Epidermal melanocyte (primary cell): ENCODE measurements at regions not wholly inside any gene's neighbourhood (a gene's known extent, or its start where the extent isn't known, plus 50 kb on each side); places are given as distances from the start of the nearest gene placed in this dataset.

Experiments used
- DNase-seq: peaks from one replicate; pipeline ENCODE4 v3.0.0; 2011; ENCODE audit warnings: low spot score; ENCODE audit not compliant: insufficient read length

DNA sequence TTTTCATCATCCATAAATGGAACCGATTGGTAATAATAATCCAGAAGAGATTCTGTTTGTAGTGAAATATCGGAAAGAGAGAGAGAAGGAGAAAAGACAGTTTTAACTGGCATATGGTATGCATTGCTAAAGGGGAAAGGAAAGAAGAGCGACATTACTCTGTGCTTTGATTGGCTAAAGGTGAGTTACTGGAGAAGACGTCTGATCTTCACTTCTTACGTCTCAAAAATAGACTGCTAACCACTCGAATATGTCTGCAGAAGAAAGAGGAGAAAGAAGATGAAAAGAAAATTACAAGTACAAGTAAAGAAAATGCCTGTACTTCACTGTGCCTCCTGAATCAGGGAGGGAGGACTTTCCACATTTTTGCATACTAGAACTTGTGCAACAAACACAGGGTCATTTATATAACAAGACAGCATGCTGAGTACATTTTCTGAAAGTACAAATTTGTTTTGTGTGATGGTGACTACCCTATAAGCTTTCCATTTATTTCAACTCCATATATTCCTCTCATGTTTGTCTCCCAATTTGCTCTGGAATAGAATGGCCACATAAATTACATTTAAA lies 787.2 kb downstream of the RNF144A start:
- no peak for DNase-seq

DNA sequence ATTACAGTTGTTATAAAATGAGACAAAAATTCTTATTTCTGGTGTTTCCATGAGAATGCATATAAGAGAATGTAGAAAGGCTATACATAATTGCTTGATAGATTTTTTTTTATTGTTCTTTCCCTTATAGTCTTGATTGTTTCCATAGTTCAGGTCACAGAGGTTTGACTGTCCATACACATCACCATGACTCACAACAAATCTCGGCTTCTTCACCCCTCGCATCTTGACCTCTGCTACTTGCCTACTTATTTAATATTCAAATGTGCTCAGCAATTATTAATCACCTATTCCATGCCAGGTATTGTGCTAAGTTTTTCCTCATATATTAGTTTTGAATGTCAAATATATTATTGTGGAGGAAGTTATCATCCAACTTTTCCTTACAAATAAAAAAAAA lies 789.6 kb downstream of the RNF144A start:
- DNase-seq: no peak

DNA sequence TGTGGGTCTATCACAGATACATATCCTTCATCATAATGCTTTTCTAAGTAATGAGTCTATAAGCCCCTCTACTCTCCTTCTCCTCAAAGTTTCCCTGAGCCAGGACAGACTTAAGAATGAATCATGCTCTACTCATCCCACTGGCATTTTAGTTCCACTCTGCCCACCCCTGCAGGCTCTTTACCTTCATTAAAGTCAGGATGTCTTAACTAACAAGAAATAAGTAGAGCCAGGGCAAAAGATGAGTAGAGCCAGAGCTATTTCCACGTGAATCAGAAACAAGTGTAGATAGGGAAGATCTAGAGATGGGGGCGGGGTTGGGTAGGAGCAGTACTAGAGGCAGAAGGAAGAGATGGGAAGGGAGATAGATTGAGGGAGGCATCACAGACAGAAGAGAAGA lies 790.5 kb downstream of the RNF144A start:
- no peak for DNase-seq

DNA sequence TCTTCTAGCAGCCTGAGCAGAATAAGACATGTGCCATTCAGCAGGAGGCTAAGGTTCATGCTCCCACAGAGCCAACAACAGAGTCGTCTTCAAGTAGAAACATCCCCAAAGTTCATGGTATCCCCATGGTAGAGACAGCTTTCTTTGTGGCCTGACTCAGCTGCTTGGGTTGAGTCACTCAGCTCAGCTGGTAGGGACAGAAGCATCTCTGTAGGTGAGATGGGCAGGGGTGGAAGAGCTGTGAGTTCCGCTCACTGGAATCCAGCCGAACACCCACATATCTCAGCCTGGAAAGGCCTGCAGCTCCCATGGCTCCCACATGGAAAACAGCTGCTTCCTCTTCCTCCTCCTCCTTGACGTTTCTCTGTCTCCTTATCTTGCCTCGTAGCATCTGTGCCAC lies 792.7 kb downstream of the RNF144A start:
- no peak for DNase-seq

GRCh38 chr2:7711167-7711566 lies 794.0 kb downstream of the RNF144A start:
- no peak for DNase-seq

DNA sequence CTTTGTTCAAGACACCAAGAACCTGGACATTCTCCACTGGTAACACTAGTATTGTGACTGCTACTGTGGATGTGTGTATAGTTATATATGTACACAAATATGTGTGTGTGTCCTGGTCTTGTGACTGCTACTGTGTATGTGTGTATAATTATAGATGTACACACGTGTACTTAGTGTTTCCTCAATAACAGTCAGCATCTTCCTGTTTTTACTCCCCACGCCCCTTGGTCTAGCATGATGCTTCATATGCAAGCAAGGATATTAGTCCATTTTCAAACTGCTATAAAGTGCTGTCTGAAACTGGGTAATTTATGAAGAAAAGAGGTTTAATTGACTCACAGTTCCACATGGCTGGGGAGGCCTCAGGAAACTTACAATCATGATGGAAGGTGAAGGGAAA lies 802.7 kb downstream of the RNF144A start:
- DNase-seq: no peak

DNA sequence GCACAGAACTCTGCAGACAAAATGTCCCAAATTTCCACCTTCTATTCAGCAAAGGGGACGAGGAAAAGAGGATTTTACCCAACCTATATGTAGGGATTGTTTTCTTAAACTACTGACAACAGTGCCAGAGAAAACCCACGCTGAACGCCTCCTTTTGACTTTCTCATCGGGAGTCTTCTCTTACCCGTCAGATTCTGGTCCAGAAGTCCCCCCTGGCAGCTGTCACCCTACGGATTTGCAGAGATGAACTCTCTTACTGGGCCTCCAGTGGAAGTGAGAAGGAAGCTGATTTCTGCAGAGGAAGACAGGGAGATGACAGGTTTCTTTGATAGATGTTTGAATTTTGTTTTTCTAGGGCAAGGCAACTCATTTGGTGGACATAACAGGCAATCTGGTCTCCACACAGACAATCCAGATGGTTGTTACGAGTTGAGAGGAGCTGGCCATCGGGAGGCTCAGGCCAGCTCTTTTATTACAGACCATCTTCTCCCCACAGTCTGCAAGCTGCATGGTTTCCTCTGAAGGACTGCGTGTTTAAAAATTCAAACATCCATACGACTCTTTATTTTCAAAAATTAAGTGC lies 804.3 kb downstream of the RNF144A start:
- no peak for DNase-seq

DNA sequence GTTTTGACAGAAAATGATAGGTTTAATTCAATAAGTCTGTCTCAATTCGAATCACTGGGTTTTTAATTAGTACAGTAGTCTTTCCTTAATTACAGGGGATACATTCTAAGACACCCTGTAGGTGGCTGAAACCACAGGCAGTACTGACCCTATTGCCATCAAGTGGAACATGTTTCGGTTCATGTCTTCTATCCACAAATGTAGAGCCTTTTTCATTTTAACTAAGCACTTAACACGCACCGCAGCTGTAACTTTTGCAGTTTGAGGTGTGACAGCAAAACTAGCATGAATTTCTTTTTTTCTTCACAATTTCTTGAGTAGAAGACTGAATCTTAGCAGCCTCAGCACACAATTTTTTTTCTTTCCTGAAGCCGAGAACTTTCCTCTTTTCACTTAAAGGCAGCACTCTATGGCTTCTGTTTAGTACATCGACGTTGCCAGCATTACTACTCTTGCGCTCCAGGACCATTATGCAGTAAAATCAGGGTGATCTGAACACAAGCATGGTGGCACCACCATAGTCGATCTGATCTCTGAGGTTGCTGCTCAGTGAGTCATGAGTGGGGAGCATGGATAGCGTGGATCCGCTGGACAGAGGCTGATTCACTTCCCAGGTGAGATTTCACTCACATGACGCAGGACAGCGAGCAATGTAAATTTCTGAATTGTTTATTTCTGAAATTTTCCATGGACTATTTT lies 805.1 kb downstream of the RNF144A start:
- DNase-seq: no peak

DNA sequence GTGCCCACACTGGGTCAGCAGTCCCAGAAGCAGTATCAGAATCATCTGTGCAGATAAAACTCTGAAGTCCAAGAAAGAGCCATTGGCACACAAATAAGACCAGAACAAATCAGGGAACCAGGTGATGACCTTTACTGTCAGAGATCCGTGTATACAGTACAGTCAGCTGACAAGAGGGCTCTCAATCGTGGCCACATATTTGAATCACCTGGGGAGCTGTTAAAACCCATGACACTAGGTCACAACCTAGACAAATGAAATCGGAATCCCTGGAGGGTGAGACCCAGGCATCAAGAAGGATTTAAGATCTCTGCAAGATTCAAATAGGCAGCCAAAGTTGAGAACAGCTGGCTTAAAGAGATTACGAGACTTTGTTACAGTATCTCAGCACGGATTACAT lies 807.1 kb downstream of the RNF144A start:
- no peak for DNase-seq

DNA sequence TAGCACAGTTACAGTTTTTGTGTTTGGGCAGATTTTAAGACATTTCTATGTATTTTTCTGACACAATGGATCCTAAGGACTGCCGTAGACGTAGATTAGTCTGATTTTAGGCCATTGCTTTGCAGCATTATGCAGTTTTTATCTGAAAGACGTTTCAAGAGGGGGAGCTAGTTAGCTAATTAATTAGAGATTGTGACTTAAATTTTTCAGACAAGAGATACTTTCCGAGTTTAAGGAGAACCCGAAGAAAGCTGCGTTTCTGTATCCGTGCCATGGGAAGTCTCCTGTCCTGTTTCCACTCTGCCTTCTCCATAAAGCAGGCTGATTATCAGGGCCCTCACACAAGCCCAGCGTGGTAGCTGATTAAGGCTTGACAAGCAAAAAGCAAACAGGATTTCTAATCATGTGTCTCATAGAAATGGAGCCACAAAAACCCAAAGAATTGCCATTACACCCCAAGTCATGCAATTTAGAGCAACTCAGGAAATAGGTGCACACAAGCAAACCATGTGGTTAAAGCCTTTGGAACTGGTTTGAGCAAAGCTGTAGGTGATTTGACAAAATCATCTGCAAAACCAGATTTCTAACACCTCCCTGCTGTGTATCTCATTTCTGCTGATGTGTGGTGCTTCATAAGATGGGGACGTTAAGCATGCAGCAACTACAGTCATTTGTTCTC lies 808.1 kb downstream of the RNF144A start:
- DNase-seq: no peak

GRCh38 chr2:7725850-7726242 lies 808.6 kb downstream of the RNF144A start:
- no peak for DNase-seq

DNA sequence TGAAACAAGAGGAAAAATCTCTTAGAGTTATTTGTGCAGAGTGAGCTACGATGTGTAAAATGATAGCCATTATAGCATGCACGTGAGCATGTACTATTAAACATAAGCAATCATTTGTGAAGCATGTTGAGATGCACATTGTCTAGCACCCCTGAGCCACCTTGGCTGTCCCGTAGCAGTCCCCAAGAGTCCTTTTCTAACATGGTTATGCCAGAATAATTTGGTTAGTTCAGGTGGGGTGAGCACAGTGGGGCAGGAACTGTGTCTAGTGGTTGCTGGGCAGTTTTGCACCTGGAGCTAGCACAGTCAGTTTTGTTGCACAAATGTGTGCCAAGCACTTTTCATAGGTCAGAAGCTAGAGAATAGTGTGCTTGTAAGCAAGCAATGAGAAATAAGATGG lies 809.8 kb downstream of the RNF144A start:
- DNase-seq: no peak

DNA sequence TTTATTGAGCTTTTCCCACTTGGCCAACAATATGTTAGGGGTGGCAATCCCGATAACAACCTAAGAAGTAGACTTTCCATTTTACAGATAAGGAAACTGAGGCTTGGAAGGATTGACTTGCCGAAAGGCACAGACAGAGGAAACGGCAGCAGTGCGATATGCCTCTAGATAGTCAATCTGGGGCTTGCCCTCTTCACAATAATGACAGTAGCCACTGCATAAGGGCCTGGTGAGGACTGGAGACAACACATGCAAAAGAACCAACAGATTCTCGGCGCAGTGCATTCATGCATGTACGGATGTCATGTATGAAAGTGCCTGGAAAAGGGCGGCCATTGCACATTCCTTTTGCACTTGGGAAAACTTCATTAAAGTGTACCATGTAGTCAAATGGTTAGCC lies 811.2 kb downstream of the RNF144A start:
- no peak for DNase-seq

DNA sequence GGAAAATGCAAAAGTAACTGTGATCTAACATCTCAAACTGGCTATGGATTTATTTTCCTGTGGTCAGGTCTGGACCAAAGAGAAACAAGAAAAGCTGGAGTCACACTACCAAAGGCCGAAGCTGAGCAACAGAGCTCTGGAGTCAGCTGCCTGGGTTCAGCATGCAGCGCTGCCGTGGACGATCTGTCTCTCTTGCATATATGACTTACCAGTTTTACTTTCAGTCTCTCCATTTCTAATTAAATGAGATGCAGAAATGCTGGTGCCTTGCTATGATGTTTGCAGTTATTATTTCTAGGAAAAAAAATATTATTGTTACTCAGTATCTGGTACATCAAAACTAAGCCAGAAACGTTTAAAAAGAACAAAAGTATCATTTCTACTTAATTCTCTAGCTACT lies 813.2 kb downstream of the RNF144A start:
- no peak for DNase-seq

- no peak for DNase-seq
Measured at GRCh38 chr2:7730990-7731389, 813.8 kb downstream of the RNF144A start.

GRCh38 chr2:7732497-7732896 lies 815.3 kb downstream of the RNF144A start:
- no peak for DNase-seq

DNA sequence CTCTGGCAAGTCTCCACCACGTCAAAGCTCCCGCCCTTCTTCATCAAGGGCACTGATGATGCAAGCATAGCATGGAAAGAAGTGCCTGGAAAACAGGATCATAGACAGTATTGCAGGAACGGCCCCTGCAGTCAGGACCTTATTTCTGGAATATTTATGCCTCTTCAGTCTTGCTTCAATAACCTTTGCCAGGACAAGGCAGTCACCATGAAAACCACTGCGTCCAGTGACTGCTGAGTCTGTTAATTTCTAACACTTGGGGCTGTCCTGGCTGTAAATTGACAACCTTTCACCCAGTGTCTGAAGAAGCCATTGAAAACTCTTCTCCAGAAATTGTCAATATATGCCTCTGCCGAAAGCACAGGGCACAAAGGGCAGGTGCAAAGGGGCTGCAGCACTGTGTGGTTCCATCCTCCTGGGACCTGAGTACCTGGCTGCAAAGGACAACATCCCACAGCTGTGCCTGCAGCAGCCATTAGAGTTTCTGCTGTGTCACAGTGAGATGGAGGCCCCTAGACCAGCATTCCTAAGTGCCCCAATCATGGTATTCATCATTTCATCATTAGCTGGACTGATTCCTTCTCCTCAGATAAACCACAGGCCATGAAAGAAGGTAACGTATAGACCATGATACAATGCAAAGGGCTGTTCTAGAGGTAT lies 819.6 kb downstream of the RNF144A start:
- DNase-seq: no peak

DNA sequence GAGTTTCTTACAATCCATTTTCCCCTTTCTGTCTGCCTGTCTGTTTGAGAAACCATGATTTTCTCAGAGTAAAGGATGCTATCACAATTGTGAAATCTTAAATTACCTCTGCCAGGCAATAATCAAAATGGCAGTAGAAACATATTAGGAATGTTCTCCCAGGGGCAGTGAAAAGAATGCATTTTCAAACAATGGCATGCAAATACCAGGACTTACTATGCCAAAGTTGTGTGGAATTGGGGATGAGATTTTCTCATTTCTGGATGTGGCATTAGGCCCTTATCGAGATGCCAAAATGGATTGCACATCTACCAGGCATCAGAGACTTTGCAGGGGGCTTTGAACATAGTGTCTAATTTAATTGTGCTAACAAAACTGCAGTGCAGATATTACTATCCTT lies 821.4 kb downstream of the RNF144A start:
- peak; percentile 33 for DNase-seq

DNA sequence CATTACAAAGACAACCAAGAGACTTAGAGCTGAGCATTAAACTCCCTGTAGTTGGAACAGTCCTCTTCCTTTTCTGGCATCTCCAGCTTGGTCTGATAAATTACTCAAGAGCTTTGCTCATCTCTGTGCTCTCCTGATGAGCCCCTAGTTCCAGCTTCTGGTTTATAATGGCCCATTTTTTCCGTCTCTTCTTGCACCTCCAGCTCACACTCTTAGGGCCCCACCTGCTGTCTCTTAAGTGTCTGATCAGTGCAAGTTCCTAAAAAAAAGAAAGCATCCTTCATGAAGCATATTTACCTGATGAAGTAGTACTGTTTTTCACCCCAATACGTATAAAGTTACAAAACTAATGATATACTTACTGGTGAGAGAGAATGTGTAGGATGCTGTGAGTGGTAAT lies 822.9 kb downstream of the RNF144A start:
- no peak for DNase-seq

GRCh38 chr2:7742301-7742700 lies 825.1 kb downstream of the RNF144A start:
- no peak for DNase-seq

DNA sequence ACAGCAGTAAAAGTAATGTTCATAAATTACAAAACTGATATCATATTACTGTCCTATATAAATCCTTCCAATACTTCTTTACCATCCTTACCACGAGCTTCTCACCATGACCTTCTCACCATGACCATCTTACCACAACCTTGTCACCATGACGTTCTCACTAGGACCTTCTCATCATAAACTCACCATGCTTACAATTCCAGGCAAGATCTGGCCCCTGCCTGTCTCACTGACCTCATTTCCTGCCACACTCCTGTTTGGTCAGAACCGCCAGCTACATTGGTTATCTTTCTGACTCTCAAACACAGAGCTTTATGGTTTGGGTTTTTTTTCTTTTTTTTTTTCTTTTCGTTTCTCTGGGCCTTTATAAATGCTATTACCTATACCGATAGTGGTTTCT lies 827.6 kb downstream of the RNF144A start:
- DNase-seq: no peak

DNA sequence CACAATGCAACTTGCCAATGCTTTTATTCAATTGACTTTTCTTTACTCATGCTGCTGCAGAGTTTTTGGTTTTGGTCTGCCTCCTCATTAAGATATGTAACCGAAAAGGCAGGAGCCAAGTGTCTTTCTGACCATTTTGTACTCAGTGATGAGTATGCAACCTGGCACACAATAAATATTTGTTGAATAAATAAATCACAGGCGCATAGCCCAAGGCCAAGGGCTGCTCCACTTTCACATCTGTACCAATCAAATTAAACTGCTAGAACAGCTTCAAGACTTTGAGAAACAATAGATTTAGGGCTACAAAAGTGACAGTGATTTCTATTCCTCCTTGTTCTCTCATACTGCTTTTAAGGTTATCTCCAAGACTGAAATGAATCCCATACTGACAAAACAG lies 828.2 kb downstream of the RNF144A start:
- no peak for DNase-seq
